ENCODE measurements at regions not wholly inside any gene's neighbourhood (a gene's known extent, or its start where the extent isn't known, plus 50 kb on each side); places are given as distances from the start of the nearest gene placed in this dataset.

DNA sequence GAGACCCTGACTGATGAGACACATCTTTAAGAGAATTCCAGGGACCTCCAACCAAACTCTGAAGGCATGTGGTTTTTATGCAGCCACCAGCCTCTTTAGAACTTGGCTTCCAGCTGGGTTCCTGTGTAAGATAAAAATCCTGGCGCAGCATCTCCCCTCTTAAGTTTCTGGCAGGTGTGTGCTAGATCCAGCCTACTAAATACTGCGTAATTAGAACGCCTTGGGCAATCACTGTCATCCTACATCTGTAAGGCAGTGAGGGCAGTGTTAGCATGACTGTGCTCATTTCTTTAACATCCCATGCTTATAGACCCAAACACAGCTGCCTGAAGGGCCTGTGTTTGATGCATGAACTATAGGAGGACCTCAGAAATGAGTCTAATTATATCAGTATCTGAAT lies 173.5 kb upstream of the OBI1 start:
- TF ChIP-seq CTCF (IDR thresholded peaks at IDR 0.05) (no peak), POLR2A (IDR thresholded peaks at IDR 0.05) (no peak)
